ENCODE measurements at regions not wholly inside any gene's neighbourhood (a gene's known extent, or its start where the extent isn't known, plus 50 kb on each side); places are given as distances from the start of the nearest gene placed in this dataset.
A peak's percentile ranks its signal among the peaks of the same experiment; 100 is the strongest.

- no peak for TF ChIP-seq MLXIP (CRISPR knock-in tag; IDR thresholded peaks at IDR 0.05; ENCODE audit: borderline replicate concordance)
- no peak for TF ChIP-seq ZNF124 (CRISPR knock-in tag; IDR thresholded peaks at IDR 0.05)
- no peak for TF ChIP-seq GFI1 (CRISPR knock-in tag; IDR thresholded peaks at IDR 0.05; ENCODE audit: borderline replicate concordance)
- TF ChIP-seq MEIS1 (CRISPR knock-in tag; IDR thresholded peaks at IDR 0.05; ENCODE audit: borderline replicate concordance) = no peak
- TF ChIP-seq ZNF44 (CRISPR knock-in tag; IDR thresholded peaks at IDR 0.05) = no peak
Measured at GRCh38 chr9:38233343-38233742, 159.2 kb upstream of the ALDH1B1 start (continued).

- Histone ChIP-seq H2AFZ (ENCODE audit: low read length) (no peak overlapping the region), H3K9ac (ENCODE audit: insufficient read depth, low read depth, low read length) (no peak overlapping the region), H4K20me1 (ENCODE audit: insufficient read depth, low read length) (no peaks in the 10 kb centered on the region), H3K4me3 (replicated peaks in 1 of 3; ENCODE audit: insufficient read depth in 1 of 3, low read depth in 2 of 3, low read length in 3 of 3) (no peak overlapping the region), H3K4me1 (ENCODE audit: insufficient read depth, low read length) (no peaks in the 10 kb centered on the region), H3K79me2 (ENCODE audit: insufficient read depth, low read length) (no peaks in the 10 kb centered on the region), H3K27ac (ENCODE audit: extremely low read length, insufficient read depth, low read length) (no peak overlapping the region), H3K36me3 (replicated peaks in 1 of 2; ENCODE audit: control insufficient read depth in 1 of 2, insufficient read depth in 2 of 2, low read length in 2 of 2) (no peaks in the 10 kb centered on the region), H3K27me3 (ENCODE audit: control insufficient read depth in 1 of 2, insufficient read depth in 2 of 2, low read length in 2 of 2) (peaks cover 3 to 25% of the 10 kb centered on the region in 2 experiments; a peak in 2 of 5 replicates), H3K4me2 (ENCODE audit: low read depth, low read length) (no peak overlapping the region), H3K9me3 (ENCODE audit: low read length) (no peaks in the 10 kb centered on the region)
- in situ Hi-C loops (cut with HindIII; ENCODE audit: extremely low pct_ligation_motif_present, low pct_unique_long_range_greater_than_20kb) (no loop called here), intact Hi-C loops (cut with micrococcal nuclease; ENCODE audit: unreplicated experiment) (no loop called here)
- no TSS peak for BruUV-seq (replicated peaks)
- DNase-seq (ENCODE audit: low spot score) (no peak), FAIRE-seq (no peak), ATAC-seq (peak; percentile 41; the same call in 2 of the 3 replicates)
- POLR2A ChIA-PET = no interaction called here
- CTCF ChIA-PET (ENCODE audit: low intra/inter-chr PET ratio, low total read pairs) = no interaction called here
- 1% methylated on average over 4 of the region's 6 CpGs for WGBS (ENCODE audit: low lambda C conversion rate)
- TF ChIP-seq TRIM22 (IDR thresholded peaks at IDR 0.05) = no peak
- no peak for TF ChIP-seq ZNF609 (CRISPR knock-in tag; IDR thresholded peaks at IDR 0.05; ENCODE audit: borderline replicate concordance)
- TF ChIP-seq ZFP36 (IDR thresholded peaks at IDR 0.05; ENCODE audit: borderline replicate concordance, low read depth, low read length, partially characterized antibody) = no peak
- no peak for TF ChIP-seq ISX (CRISPR knock-in tag; conservative IDR thresholded peaks at IDR 0.05)
- TF ChIP-seq FOXA3 (CRISPR knock-in tag; IDR thresholded peaks at IDR 0.05) = no peak
- TF ChIP-seq ZNF354B (CRISPR knock-in tag; IDR thresholded peaks at IDR 0.05) = no peak
- TF ChIP-seq THRA (CRISPR knock-in tag; IDR thresholded peaks at IDR 0.05; ENCODE audit: borderline replicate concordance) = no peak
- no peak for TF ChIP-seq ZNF432 (CRISPR knock-in tag; IDR thresholded peaks at IDR 0.05; ENCODE audit: borderline replicate concordance)
Measured at GRCh38 chr9:38232895-38233294, 159.6 kb upstream of the ALDH1B1 start.
